ENCODE measurements at regions not wholly inside any gene's neighbourhood (a gene's known extent, or its start where the extent isn't known, plus 50 kb on each side); places are given as distances from the start of the nearest gene placed in this dataset.
"Not testable (repeated sequence)": the region's sequence is repeated elsewhere in the genome, so short reads cannot be mapped to it uniquely, and the experiment has no call there.

GRCh38 chr6:134666125-134666524, 283.8 kb downstream of the ALDH8A1 start:
- no peak for DNase-seq

GRCh38 chr6:134665029-134665723, 284.7 kb downstream of the ALDH8A1 start:
- DNase-seq: no peak

GRCh38 chr6:134663800-134664535, 285.9 kb downstream of the ALDH8A1 start:
- DNase-seq: no peak

- DNase-seq: no peak
Measured at GRCh38 chr6:134663356-134663755, 286.5 kb downstream of the ALDH8A1 start.

- DNase-seq: no peak
Measured at GRCh38 chr6:134662077-134662700, 287.7 kb downstream of the ALDH8A1 start.

GRCh38 chr6:134659885-134660284, 290.0 kb downstream of the ALDH8A1 start:
- not testable (repeated sequence) for DNase-seq

- no peak for DNase-seq
Measured at GRCh38 chr6:134658596-134658995, 291.3 kb downstream of the ALDH8A1 start.

- DNase-seq: no peak
Measured at GRCh38 chr6:134657751-134658527, 292.0 kb downstream of the ALDH8A1 start.

- no peak for DNase-seq
Measured at GRCh38 chr6:134657343-134657742, 292.6 kb downstream of the ALDH8A1 start.

GRCh38 chr6:134654751-134655150, 295.1 kb downstream of the ALDH8A1 start:
- no peak for DNase-seq

GRCh38 chr6:134651519-134651918, 298.4 kb downstream of the ALDH8A1 start:
- no peak for DNase-seq

GRCh38 chr6:134647861-134648260, 302.0 kb downstream of the ALDH8A1 start:
- DNase-seq: no peak

GRCh38 chr6:134642819-134643218, 307.1 kb downstream of the ALDH8A1 start:
- DNase-seq: no peak

GRCh38 chr6:134642279-134642678, 307.6 kb downstream of the ALDH8A1 start:
- DNase-seq: no peak

GRCh38 chr6:134640975-134641429, 308.9 kb downstream of the ALDH8A1 start:
- peak; percentile 6 for DNase-seq

- no peak for DNase-seq
Measured at GRCh38 chr6:134640229-134640628, 309.7 kb downstream of the ALDH8A1 start.

GRCh38 chr6:134637847-134638437, 312.0 kb downstream of the ALDH8A1 start:
- no peak for DNase-seq

- DNase-seq: no peak
Measured at GRCh38 chr6:134637282-134637681, 312.6 kb downstream of the ALDH8A1 start.

- no peak for DNase-seq
Measured at GRCh38 chr6:134636186-134636799, 313.6 kb downstream of the ALDH8A1 start.

GRCh38 chr6:134634966-134635365, 314.9 kb downstream of the ALDH8A1 start:
- DNase-seq: no peak

GRCh38 chr6:134634466-134634865, 315.4 kb downstream of the ALDH8A1 start:
- DNase-seq: no peak

All from NCI-H2081 treated with DMSO at 0.1 percent for 48 hours (cell line).